ENCODE measurements at regions not wholly inside any gene's neighbourhood (a gene's known extent, or its start where the extent isn't known, plus 50 kb on each side); places are given as distances from the start of the nearest gene placed in this dataset.
"Not testable (repeated sequence)": the region's sequence is repeated elsewhere in the genome, so short reads cannot be mapped to it uniquely, and the experiment has no call there.

- intact Hi-C loops (cut with DNase I): no loop called here
- no peaks in the 10 kb centered on the region for H3K9me3 ChIP-seq
- DNase-seq: no peak
- no peaks in the 10 kb centered on the region for H3K4me1 ChIP-seq
- no peak overlapping the region for H3K4me3 ChIP-seq
- no peak for ATAC-seq
- WGBS, 2 donors: 87 to 89% methylated on average over 2 of the region's 2 CpGs
- H3K27me3 ChIP-seq: no peaks in the 10 kb centered on the region
- TF ChIP-seq POLR2A (IDR thresholded peaks at IDR 0.05) (no peak), CTCF (IDR thresholded peaks at IDR 0.05) (no peak)
- no peaks in the 10 kb centered on the region for H3K36me3 ChIP-seq (replicated peaks in 1 of 2; ENCODE audit: insufficient read depth in 1 of 2, low read depth in 2 of 2)
- no peak overlapping the region for H3K27ac ChIP-seq
Measured at GRCh38 chr5:60479542-60479941, 220.4 kb downstream of the DEPDC1B start.

- intact Hi-C loops (cut with DNase I): no loop called here
- Histone ChIP-seq H3K27ac (no peak overlapping the region), H3K9me3 (no peaks in the 10 kb centered on the region), H3K27me3 (no peaks in the 10 kb centered on the region), H3K36me3 (replicated peaks in 1 of 2; ENCODE audit: insufficient read depth in 1 of 2, low read depth in 2 of 2) (no peaks in the 10 kb centered on the region), H3K4me1 (no peaks in the 10 kb centered on the region), H3K4me3 (no peak overlapping the region)
- DNase-seq: no peak
- no peak for TF ChIP-seq POLR2A (IDR thresholded peaks at IDR 0.05)
- no peak for TF ChIP-seq CTCF (IDR thresholded peaks at IDR 0.05)
- no peak for ATAC-seq
Measured at GRCh38 chr5:60477849-60478248, 222.1 kb downstream of the DEPDC1B start.

DNA sequence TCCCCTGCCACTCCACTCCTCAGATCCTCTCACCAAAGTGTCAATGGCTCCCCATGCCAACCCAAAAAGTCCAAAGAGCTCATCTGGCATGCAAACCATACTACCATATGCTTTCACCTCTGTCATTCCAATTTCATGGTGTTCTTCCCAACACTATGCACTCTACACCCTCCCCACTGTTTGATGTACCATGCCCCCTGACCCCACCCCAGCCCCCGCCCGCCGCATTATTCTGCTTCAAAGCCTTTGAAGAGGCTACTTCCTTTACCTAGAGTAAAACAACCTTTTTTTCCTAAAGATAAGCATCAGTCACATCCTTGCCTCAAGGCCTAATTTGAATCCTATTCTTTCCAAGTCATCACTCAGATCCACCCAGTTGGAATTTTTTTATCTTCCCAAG lies 226.3 kb downstream of the DEPDC1B start:
- no peak overlapping the region for H3K4me3 ChIP-seq
- intact Hi-C loops (cut with DNase I): no loop called here
- H3K9me3 ChIP-seq: no peaks in the 10 kb centered on the region
- no peaks in the 10 kb centered on the region for H3K27me3 ChIP-seq
- WGBS, 2 donors: 56 to 63% methylated on average over 3 of the region's 3 CpGs
- ATAC-seq (no peak), DNase-seq (no peak)
- no peak overlapping the region for H3K27ac ChIP-seq
- no peaks in the 10 kb centered on the region for H3K36me3 ChIP-seq (replicated peaks in 1 of 2; ENCODE audit: insufficient read depth in 1 of 2, low read depth in 2 of 2)
- TF ChIP-seq CTCF (IDR thresholded peaks at IDR 0.05): no peak
- no peak for TF ChIP-seq POLR2A (IDR thresholded peaks at IDR 0.05)
- H3K4me1 ChIP-seq: no peaks in the 10 kb centered on the region

DNA sequence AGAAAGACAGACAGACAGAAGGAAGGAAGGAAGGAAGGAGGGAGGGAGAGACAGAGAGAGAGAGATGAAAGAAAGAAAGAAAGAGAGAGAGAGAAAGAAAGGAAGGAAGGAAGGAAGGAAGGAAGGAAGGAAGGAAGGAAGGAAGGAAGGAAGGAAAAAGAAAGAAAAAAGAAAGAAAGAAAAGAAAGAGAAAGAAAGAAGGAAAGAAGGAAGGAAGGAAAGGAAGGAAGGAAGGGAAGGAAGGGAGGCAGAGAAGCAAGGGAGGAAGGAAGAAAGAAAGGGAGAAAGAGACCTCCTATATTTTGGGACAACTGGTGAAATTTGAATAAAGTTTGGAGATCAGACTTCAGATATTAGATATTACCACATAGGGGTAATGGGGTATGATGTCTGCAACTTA lies 226.9 kb downstream of the DEPDC1B start:
- H3K4me3 ChIP-seq; DNase-seq; H3K27me3 ChIP-seq; H3K4me1 ChIP-seq; ATAC-seq; intact Hi-C loops (cut with DNase I); H3K9me3 ChIP-seq; H3K27ac ChIP-seq; H3K36me3 ChIP-seq (replicated peaks in 1 of 2; ENCODE audit: insufficient read depth in 1 of 2, low read depth in 2 of 2): not testable (repeated sequence)

DNA sequence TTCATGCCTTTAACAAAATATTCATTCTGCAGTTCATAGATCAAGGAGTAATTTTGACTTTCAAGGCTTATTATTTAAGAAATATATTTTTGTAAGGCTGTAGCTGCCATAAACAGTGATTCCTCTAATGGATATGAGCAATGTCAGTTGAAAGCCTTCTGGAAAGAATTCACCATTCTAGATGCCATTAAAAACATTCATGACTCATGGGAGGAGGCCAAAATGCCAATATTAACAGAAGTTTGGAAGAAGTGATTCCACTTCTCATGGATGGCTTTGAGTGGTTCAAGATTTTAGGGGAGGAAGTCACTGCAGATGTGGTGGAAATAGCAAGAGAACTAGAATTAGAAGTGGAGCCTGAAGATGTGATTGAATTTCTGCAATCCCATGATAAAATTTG lies 229.1 kb downstream of the DEPDC1B start:
- Histone ChIP-seq H3K9me3 (no peaks in the 10 kb centered on the region), H3K36me3 (replicated peaks in 1 of 2; ENCODE audit: insufficient read depth in 1 of 2, low read depth in 2 of 2) (no peaks in the 10 kb centered on the region), H3K4me3 (no peak overlapping the region), H3K27ac (no peak overlapping the region), H3K4me1 (no peaks in the 10 kb centered on the region), H3K27me3 (no peaks in the 10 kb centered on the region)
- no peak for ATAC-seq
- DNase-seq: no peak
- intact Hi-C loops (cut with DNase I): no loop called here
- TF ChIP-seq POLR2A (IDR thresholded peaks at IDR 0.05) (no peak), CTCF (IDR thresholded peaks at IDR 0.05) (no peak)
